ENCODE measurements at regions not wholly inside any gene's neighbourhood (a gene's known extent, or its start where the extent isn't known, plus 50 kb on each side); places are given as distances from the start of the nearest gene placed in this dataset.

DNA sequence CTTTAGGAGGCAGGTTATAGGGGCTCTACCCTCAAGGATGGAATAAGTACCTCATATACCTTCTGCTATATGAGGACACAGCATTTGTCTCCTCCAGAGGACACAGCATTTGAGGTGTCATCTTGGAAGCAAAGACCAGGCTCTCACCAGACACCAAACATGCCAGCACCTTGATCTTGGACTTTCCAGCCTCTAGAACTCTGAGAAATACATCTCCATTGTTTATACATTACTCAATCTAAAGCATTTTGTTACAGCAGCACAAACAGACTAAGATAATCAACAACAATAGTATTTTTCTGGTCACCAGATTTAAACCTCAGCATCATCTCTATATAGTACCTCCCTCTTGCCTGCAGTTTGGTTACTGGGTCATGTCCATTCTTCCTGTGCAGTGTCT lies 237.5 kb upstream of the KLF3 start:
- Mint-ChIP-seq H3K4me3 (no peak overlapping the region), H3K9me3 (peaks cover 2% of the 10 kb centered on the region), H3K27me3 (ENCODE audit: low read depth) (no peaks in the 10 kb centered on the region), H3K4me1 (peaks cover 9% of the 10 kb centered on the region), H3K27ac (no peak overlapping the region), H3K36me3 (ENCODE audit: low read depth) (no peaks in the 10 kb centered on the region)
- TF ChIP-seq, protein P1, sequence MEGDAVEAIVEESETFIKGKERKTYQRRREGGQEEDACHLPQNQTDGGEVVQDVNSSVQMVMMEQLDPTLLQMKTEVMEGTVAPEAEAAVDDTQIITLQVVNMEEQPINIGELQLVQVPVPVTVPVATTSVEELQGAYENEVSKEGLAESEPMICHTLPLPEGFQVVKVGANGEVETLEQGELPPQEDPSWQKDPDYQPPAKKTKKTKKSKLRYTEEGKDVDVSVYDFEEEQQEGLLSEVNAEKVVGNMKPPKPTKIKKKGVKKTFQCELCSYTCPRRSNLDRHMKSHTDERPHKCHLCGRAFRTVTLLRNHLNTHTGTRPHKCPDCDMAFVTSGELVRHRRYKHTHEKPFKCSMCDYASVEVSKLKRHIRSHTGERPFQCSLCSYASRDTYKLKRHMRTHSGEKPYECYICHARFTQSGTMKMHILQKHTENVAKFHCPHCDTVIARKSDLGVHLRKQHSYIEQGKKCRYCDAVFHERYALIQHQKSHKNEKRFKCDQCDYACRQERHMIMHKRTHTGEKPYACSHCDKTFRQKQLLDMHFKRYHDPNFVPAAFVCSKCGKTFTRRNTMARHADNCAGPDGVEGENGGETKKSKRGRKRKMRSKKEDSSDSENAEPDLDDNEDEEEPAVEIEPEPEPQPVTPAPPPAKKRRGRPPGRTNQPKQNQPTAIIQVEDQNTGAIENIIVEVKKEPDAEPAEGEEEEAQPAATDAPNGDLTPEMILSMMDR (IDR thresholded peaks at IDR 0.05; ENCODE audit: unreplicated experiment in 3 of 3), result no peak

DNA sequence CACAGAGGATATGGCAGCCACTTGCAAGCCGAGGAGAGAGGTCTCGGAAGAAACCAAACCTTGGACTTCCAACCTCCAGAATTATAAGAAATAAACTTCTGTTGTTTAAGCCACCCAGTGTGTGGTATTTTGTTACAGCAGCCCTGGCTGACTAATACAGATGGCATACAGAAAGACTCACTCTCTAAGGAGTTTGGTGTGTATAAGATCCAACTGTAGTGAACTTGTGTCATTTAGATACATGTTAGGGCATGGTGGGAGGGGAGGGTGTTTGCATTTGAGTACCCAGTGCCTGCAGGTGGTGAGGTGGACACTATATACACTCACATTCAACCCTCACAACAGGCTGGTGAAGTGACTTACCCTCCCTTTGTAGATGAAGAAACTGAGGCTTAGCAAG lies 233.2 kb upstream of the KLF3 start:
- no peaks in the 10 kb centered on the region for H3K4me1 Mint-ChIP-seq
- no peaks in the 10 kb centered on the region for H3K27me3 Mint-ChIP-seq (ENCODE audit: low read depth)
- peaks cover 8% of the 10 kb centered on the region for H3K36me3 Mint-ChIP-seq (ENCODE audit: low read depth)
- H3K9me3 Mint-ChIP-seq, result peaks cover 30% of the 10 kb centered on the region
- TF ChIP-seq, protein P1 (IDR thresholded peaks at IDR 0.05; ENCODE audit: unreplicated experiment in 3 of 3), result no peak
- H3K27ac Mint-ChIP-seq, result no peak overlapping the region
- H3K4me3 Mint-ChIP-seq, result no peak overlapping the region

DNA sequence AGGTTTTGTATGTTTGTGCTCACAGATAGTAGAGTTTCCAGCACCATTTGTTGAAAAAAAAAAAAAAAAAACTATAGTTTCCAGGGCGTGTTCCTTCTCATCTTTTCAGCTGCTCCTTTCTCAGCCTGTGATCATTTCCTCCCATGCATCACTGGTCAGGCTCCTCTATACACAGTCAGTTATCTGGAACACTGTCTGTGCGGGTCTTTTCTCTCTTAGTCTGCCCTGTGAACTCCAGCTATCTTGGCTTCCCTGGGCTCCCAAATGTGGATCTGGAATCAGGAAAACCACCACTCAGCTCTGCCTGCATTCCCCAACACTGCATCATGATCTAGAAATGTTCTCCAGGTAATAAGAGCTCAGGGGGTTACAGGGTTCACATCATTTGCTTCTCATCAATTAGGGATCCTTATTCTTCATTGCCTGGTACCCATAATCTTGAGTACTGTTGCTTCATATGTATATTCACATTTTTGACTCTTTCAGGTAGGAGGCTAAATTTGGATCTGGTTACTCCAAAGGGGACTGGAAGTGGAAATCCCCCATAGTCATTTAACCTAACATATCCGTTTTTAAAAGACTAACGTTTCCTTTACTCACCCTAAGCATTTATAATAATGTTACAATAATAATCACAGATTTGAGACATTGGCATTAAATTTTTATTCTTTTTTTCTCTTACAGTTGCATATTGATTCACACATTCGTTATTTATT lies 221.8 kb upstream of the KLF3 start:
- no peak overlapping the region for H3K4me3 Mint-ChIP-seq
- H3K27me3 Mint-ChIP-seq (ENCODE audit: low read depth), result no peaks in the 10 kb centered on the region
- peaks cover 32% of the 10 kb centered on the region for H3K9me3 Mint-ChIP-seq
- no peaks in the 10 kb centered on the region for H3K4me1 Mint-ChIP-seq
- H3K27ac Mint-ChIP-seq, result no peak overlapping the region
- TF ChIP-seq, protein P1 (IDR thresholded peaks at IDR 0.05; ENCODE audit: unreplicated experiment in 3 of 3), result no peak
- H3K36me3 Mint-ChIP-seq (ENCODE audit: low read depth), result no peaks in the 10 kb centered on the region

DNA sequence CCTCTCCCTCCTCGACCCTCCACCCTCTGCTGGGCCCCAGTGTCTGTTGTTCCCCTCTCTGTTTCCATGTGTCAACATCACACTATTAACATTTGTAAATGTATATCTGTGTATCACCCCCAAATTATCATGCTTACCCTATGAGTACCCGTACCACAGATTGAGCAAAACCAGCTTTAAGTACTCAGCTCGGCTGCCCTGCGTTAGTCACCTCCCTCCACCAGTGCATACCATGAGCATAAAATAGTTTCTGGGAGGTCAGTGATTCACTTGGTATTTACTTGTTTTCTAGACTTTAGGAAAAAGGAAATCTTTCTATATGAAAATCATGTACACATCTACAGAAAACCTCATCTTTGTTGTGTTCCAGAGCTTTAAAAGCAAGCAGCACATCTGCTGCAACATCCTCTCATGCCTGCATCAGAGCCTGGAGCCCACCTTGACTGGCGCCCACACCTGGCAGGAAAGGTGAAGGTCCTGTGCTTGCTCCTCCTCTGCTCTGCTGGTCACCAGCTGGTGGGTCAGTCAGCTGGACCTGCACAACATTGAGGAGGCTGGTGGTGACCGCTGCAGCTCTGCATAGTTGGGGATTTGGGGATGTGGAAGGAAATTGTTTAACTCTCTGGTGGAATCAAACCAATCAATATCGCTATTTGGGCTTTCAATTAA lies 214.4 kb upstream of the KLF3 start:
- Mint-ChIP-seq H3K27me3 (ENCODE audit: low read depth) (no peaks in the 10 kb centered on the region), H3K4me1 (no peaks in the 10 kb centered on the region), H3K4me3 (no peak overlapping the region), H3K36me3 (ENCODE audit: low read depth) (peaks cover 5% of the 10 kb centered on the region), H3K9me3 (peaks cover 13% of the 10 kb centered on the region), H3K27ac (peak overlapping the region; percentile 69 to 89 (median 74))
- TF ChIP-seq, protein P1 (IDR thresholded peaks at IDR 0.05; ENCODE audit: unreplicated experiment in 3 of 3), result no peak

DNA sequence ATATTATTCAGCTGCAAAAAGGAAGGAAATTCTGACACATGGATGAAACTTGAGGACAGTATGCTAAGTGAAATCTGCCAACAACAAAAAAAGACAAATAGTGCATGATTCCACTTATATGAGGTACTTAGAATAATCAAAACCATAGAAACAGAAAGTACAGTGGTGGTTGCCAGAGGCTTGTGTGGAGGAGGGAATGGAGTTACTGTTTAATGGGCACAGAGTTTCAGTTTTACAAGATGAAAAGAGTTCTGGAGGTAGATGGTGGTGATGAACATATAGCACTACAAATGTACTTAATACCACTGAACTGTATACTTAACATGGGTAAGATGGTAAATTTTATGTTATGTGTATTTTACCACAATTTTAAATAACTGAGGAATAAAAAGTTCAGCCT lies 212.0 kb upstream of the KLF3 start:
- Mint-ChIP-seq H3K4me3 (no peak overlapping the region), H3K27ac (no peak overlapping the region), H3K36me3 (ENCODE audit: low read depth) (peaks cover 5% of the 10 kb centered on the region), H3K4me1 (no peaks in the 10 kb centered on the region), H3K27me3 (ENCODE audit: low read depth) (no peaks in the 10 kb centered on the region), H3K9me3 (peaks cover 10% of the 10 kb centered on the region)
- TF ChIP-seq, protein P1 (IDR thresholded peaks at IDR 0.05; ENCODE audit: unreplicated experiment in 3 of 3), result no peak

DNA sequence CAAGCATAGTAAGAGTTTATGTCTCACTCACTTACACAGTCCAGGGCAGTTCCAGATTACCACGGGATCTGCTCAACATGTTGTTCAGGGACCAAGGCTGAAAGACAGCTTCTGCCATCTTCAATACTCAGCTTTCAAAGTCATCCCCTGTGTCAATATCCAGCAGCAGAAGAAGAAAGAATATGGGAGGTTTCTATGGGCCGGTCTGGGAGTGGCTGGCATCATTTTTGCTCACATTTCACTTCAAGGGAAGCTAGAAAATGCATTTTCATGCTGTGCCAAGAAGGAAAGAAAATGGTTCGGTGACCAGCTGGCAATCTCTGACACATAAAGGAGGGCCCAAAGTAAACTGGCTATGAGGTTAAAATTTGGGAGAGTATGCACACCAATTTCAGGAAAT lies 211.5 kb upstream of the KLF3 start:
- TF ChIP-seq, protein P1 (IDR thresholded peaks at IDR 0.05; ENCODE audit: unreplicated experiment in 3 of 3), result no peak
- Mint-ChIP-seq H3K27me3 (ENCODE audit: low read depth) (no peaks in the 10 kb centered on the region), H3K4me1 (no peaks in the 10 kb centered on the region), H3K27ac (peak overlapping the region in 1 of 3 experiments; percentile 35), H3K4me3 (no peak overlapping the region), H3K9me3 (peaks cover 6% of the 10 kb centered on the region), H3K36me3 (ENCODE audit: low read depth) (peaks cover 5% of the 10 kb centered on the region)

All from nephron (organoid).